Prostate gland (tissue), 2 donors: ENCODE measurements at regions not wholly inside any gene's neighbourhood (a gene's known extent, or its start where the extent isn't known, plus 50 kb on each side); places are given as distances from the start of the nearest gene placed in this dataset.
A peak's percentile ranks its signal among the peaks of the same experiment; 100 is the strongest.

Source experiments
- POLR2AphosphoS5 ChIP-seq: sonication (generic); formaldehyde crosslinking; IDR thresholded peaks from one replicate; pipeline ENCODE4 v1.6.1; 2017; ENCODE audit warnings: antibody characterized with exemption
- TF ChIP-seq, protein P1 (sequence below), 4 experiments: fragments of 200-600 bp in 2 of 4; fragments of 450-650 bp in 2 of 4; sonication (generic) in 2 of 4; IDR thresholded peaks; 1 replicate in 3 of 4; 2 replicates in 1 of 4; pipeline ENCODE4 v1.5.1; 2016 to 2019; ENCODE audit warnings: antibody characterized with exemption in 4 of 4, mild to moderate bottlenecking in 2 of 4, moderate library complexity in 2 of 4

DNA sequence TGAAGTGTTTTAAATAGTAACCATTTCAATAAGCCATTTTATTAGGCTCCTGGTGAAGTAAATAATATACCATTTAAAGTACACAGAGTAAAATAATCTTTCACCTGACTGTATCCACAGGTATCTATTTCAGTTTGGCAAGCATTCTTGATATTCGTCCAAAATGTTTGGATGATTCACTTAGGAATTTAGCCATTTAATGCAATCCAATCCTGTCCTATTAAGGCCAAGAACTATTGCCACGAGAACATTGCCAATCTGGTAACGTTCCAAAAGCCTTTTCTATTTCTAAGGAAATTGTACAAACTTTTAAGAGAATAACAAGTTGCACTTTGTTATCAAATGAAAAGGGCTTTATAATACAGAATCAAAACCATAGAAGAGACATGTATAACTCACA, 209.8 kb upstream of the THRB start:
- peak; percentile 72 for TF ChIP-seq POLR2AphosphoS5
- TF ChIP-seq, protein P1, sequence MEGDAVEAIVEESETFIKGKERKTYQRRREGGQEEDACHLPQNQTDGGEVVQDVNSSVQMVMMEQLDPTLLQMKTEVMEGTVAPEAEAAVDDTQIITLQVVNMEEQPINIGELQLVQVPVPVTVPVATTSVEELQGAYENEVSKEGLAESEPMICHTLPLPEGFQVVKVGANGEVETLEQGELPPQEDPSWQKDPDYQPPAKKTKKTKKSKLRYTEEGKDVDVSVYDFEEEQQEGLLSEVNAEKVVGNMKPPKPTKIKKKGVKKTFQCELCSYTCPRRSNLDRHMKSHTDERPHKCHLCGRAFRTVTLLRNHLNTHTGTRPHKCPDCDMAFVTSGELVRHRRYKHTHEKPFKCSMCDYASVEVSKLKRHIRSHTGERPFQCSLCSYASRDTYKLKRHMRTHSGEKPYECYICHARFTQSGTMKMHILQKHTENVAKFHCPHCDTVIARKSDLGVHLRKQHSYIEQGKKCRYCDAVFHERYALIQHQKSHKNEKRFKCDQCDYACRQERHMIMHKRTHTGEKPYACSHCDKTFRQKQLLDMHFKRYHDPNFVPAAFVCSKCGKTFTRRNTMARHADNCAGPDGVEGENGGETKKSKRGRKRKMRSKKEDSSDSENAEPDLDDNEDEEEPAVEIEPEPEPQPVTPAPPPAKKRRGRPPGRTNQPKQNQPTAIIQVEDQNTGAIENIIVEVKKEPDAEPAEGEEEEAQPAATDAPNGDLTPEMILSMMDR (IDR thresholded peaks at IDR 0.05), result no peak
